ENCODE measurements at regions not wholly inside any gene's neighbourhood (a gene's known extent, or its start where the extent isn't known, plus 50 kb on each side); places are given as distances from the start of the nearest gene placed in this dataset.

DNA sequence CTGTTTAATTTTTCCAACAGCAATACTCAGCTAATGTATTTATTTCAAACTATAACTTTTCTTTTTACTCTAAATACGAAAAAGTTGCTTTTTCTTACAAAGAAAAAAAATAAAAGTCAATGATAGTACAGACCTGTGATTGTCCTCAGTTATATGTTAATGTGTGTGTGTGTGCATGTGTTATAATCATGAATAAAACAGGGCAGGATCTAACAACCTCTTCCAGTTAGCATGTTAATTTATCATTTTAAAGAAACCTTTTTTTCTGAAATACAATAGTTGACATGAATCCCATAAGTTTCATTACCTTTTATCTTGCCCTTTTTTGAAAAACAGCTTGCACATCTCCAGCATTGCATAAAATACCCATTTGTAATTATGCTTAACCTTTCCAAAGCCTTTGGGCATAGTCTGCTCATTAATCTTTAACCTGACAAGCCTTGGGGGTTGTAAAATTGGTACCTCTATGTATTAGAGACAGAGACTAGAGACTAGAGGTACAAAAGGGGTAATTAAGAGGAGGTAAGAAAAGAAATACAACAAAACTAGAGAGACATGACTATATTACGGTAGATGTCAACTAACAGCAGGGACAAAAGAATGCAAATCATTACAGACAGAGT, 828.1 kb downstream of the OLFM4 start:
- DNase-seq (ENCODE audit: unreplicated experiment), result no peak
- Mint-ChIP-seq H3K4me1 (ENCODE audit: insufficient read depth, unreplicated experiment) (no peaks in the 10 kb centered on the region), H3K4me3 (ENCODE audit: unreplicated experiment) (no peak overlapping the region), H3K27ac (ENCODE audit: low read depth, unreplicated experiment) (no peak overlapping the region), H3K27me3 (ENCODE audit: insufficient read depth, unreplicated experiment) (peaks cover 13% of the 10 kb centered on the region), H3K9me3 (ENCODE audit: unreplicated experiment) (no peaks in the 10 kb centered on the region), H3K36me3 (ENCODE audit: insufficient read depth, unreplicated experiment) (no peaks in the 10 kb centered on the region)
- ChIA-PET POLR2A (interaction anchor here (0.7 kb wide), 1 partner anchor 987 kb away, joined by 4 read pairs; no protein-coding TSS in a partner anchor), CTCF (no interaction called here)
- TF ChIP-seq, protein P1, sequence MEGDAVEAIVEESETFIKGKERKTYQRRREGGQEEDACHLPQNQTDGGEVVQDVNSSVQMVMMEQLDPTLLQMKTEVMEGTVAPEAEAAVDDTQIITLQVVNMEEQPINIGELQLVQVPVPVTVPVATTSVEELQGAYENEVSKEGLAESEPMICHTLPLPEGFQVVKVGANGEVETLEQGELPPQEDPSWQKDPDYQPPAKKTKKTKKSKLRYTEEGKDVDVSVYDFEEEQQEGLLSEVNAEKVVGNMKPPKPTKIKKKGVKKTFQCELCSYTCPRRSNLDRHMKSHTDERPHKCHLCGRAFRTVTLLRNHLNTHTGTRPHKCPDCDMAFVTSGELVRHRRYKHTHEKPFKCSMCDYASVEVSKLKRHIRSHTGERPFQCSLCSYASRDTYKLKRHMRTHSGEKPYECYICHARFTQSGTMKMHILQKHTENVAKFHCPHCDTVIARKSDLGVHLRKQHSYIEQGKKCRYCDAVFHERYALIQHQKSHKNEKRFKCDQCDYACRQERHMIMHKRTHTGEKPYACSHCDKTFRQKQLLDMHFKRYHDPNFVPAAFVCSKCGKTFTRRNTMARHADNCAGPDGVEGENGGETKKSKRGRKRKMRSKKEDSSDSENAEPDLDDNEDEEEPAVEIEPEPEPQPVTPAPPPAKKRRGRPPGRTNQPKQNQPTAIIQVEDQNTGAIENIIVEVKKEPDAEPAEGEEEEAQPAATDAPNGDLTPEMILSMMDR (IDR thresholded peaks at IDR 0.05; ENCODE audit: unreplicated experiment), result no peak
- BruUV-seq (replicated peaks), result no TSS peak
- intact Hi-C loops (cut with micrococcal nuclease), result no loop called here

DNA sequence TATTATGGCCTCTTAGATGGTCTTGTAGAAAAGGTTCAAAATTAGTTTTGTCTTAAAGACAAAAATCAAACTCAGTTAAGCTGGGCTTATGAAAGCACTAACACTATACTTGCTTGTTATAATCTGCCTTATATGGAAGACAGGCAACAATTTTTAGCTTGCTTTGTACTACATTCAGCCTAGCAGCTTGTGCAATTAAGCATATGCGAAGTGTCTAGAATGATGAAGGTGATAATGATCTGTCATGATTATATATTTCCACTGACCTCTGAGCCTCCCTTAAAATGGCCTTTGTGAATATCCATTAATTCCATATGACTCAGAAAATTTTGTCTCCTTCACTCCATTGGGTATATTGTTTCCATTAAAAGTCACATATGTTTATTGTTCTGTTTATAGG, 834.9 kb downstream of the OLFM4 start:
- H3K36me3 Mint-ChIP-seq (ENCODE audit: insufficient read depth, unreplicated experiment), result no peaks in the 10 kb centered on the region
- H3K4me3 Mint-ChIP-seq (ENCODE audit: unreplicated experiment), result no peak overlapping the region
- POLR2A ChIA-PET, result no interaction called here
- TF ChIP-seq, protein P1 (IDR thresholded peaks at IDR 0.05; ENCODE audit: unreplicated experiment), result no peak
- no peaks in the 10 kb centered on the region for H3K27me3 Mint-ChIP-seq (ENCODE audit: insufficient read depth, unreplicated experiment)
- H3K27ac Mint-ChIP-seq (ENCODE audit: low read depth, unreplicated experiment), result no peak overlapping the region
- no peak for DNase-seq (ENCODE audit: unreplicated experiment)
- no peaks in the 10 kb centered on the region for H3K4me1 Mint-ChIP-seq (ENCODE audit: insufficient read depth, unreplicated experiment)
- CTCF ChIA-PET, result interaction anchor here (0.6 kb wide), 1 partner anchor 158 kb away, joined by 3 read pairs; no protein-coding TSS in a partner anchor
- no peaks in the 10 kb centered on the region for H3K9me3 Mint-ChIP-seq (ENCODE audit: unreplicated experiment)
- intact Hi-C loops (cut with micrococcal nuclease), result no loop called here
- no TSS peak for BruUV-seq (replicated peaks)

DNA sequence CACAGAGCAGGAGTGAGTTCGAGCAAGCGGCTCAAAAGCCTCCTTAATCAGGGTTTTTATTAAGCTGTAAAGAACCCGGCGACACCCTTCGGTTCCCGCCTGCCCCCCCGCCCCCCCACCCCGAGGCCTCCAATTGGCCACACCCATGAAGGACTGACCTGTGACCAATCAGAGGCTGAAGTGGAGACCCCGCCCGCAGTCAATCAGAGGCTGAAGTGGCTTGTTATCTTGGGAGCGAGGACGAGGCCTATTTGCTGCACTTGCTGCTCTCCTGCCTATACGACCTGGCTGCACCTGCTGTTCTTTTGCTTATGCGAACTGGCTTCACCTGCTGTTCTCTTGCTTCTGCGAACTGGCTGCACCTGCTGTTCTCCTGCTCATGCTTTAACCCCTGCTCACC, 844.9 kb downstream of the OLFM4 start:
- no TSS peak for BruUV-seq (replicated peaks)
- TF ChIP-seq, protein P1 (IDR thresholded peaks at IDR 0.05; ENCODE audit: unreplicated experiment), result no peak
- Mint-ChIP-seq H3K4me1 (ENCODE audit: insufficient read depth, unreplicated experiment) (peaks cover 9% of the 10 kb centered on the region), H3K27ac (ENCODE audit: low read depth, unreplicated experiment) (no peak overlapping the region), H3K4me3 (ENCODE audit: unreplicated experiment) (no peak overlapping the region), H3K27me3 (ENCODE audit: insufficient read depth, unreplicated experiment) (peaks cover 11% of the 10 kb centered on the region), H3K36me3 (ENCODE audit: insufficient read depth, unreplicated experiment) (no peaks in the 10 kb centered on the region), H3K9me3 (ENCODE audit: unreplicated experiment) (no peaks in the 10 kb centered on the region)
- CTCF ChIA-PET, result interaction anchor here (0.6 kb wide), 1 partner anchor 524 kb away, joined by 3 read pairs; no protein-coding TSS in a partner anchor
- POLR2A ChIA-PET, result no interaction called here
- intact Hi-C loops (cut with micrococcal nuclease), result no loop called here
- no peak for DNase-seq (ENCODE audit: unreplicated experiment)

DNA sequence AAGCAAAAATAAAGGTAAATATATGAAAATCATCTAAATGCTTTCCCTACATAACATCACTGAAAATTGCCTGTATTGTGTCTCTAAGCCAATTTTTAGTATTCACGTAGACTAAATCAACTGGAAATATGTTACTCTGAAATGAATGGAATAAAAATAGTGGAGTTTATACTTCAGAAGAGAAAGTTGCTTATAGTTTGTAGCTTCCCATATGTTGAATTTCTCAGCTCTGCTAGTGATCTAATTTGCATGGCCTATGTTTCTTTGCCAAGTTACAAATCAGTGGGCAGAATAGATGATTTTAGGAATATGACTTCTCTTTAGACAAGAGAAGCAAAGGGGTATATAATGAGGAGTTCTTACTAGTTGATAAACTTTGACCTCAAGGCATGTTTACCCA, 850.2 kb downstream of the OLFM4 start:
- no peaks in the 10 kb centered on the region for H3K36me3 Mint-ChIP-seq (ENCODE audit: insufficient read depth, unreplicated experiment)
- DNase-seq (ENCODE audit: unreplicated experiment), result no peak
- intact Hi-C loops (cut with micrococcal nuclease), result no loop called here
- no peaks in the 10 kb centered on the region for H3K9me3 Mint-ChIP-seq (ENCODE audit: unreplicated experiment)
- TF ChIP-seq, protein P1 (IDR thresholded peaks at IDR 0.05; ENCODE audit: unreplicated experiment), result no peak
- H3K4me3 Mint-ChIP-seq (ENCODE audit: unreplicated experiment), result no peak overlapping the region
- no peak overlapping the region for H3K27ac Mint-ChIP-seq (ENCODE audit: low read depth, unreplicated experiment)
- CTCF ChIA-PET, result no interaction called here
- no TSS peak for BruUV-seq (replicated peaks)
- H3K27me3 Mint-ChIP-seq (ENCODE audit: insufficient read depth, unreplicated experiment), result peaks cover 11% of the 10 kb centered on the region
- no peaks in the 10 kb centered on the region for H3K4me1 Mint-ChIP-seq (ENCODE audit: insufficient read depth, unreplicated experiment)
- POLR2A ChIA-PET, result no interaction called here

Data from MCF 10A (cell line).